K562 (cell line): ENCODE measurements at regions not wholly inside any gene's neighbourhood (a gene's known extent, or its start where the extent isn't known, plus 50 kb on each side); places are given as distances from the start of the nearest gene placed in this dataset.

ENCODE experiments used
- ATAC-seq: fragments of 200-7000 bp; cut with Tn5 transposase; 3 replicates; pipeline ENCODE4 v1.9.1; 2020; ENCODE audit warnings: moderate library complexity
- BruUV-seq: library from RNA; stranded (reverse); fragments of 400-500 nt; replicated peaks from 2 replicates; lab custom pipeline; 2021; lab: Mats Ljungman, UMichigan
- CTCF ChIA-PET: fragments of 300-600 bp; formaldehyde crosslinking; extraction: SDS; loops from one replicate; lab custom pipeline; 2021; ENCODE audit warnings: low intra/inter-chr PET ratio; lab: Yijun Ruan, JAX
- POLR2A ChIA-PET: fragments of 300-600, 350-650 bp; sonication (Branson Sonifier 250); formaldehyde crosslinking; extraction: SDS; loops from one replicate; lab custom pipeline; 2021; ENCODE audit warnings: antibody characterized with exemption, inconsistent platforms; lab: Yijun Ruan, JAX
- DNase-seq, 4 experiments: peaks; one replicate each; pipeline versions ENCODE4 v3.0.0 to v3.0.0-alpha.2; 2011 to 2018; ENCODE audit warnings: low spot score in 3 of 4, mixed read lengths in 3 of 4; ENCODE audit errors: extremely low read depth in 1 of 4
- FAIRE-seq: peaks from 2 replicates; lab custom pipeline; 2011; peaks lifted over from hg19 to GRCh38; lab: Jason Lieb, UNC
- H2AFZ ChIP-seq: 2 replicates; pipeline ENCODE4 v1.6.0; 2011; ENCODE audit warnings: low read depth, low read length, control low read depth, inconsistent platforms
- H3K27ac ChIP-seq: fragments of 200-600 bp; 3 replicates; pipeline ENCODE4 v1.8.0; 2011; ENCODE audit warnings: low read depth, mild to moderate bottlenecking, control low read depth, inconsistent platforms, low read length, moderate library complexity, mixed read lengths; ENCODE audit errors: extremely low read depth
- H3K27me3 ChIP-seq, 2 experiments: fragments of 300-600 bp in 1 of 2; 2 replicates in 1 of 2; 3 replicates in 1 of 2; pipeline versions ENCODE4 v1.6.0 to v1.8.0; 2011; ENCODE audit warnings: inconsistent platforms in 2 of 2, low read length in 2 of 2, mild to moderate bottlenecking in 1 of 2, mixed read lengths in 1 of 2, moderate library complexity in 1 of 2; ENCODE audit not compliant: control insufficient read depth in 2 of 2, insufficient read depth in 2 of 2
- H3K36me3 ChIP-seq: fragments of 300-600 bp; 3 replicates; pipeline ENCODE4 v1.8.0; 2011; ENCODE audit warnings: mild to moderate bottlenecking, low read length, inconsistent platforms; ENCODE audit not compliant: control insufficient read depth, insufficient read depth
- H3K4me1 ChIP-seq, 2 experiments: fragments of 200-600 bp in 1 of 2; replicated peaks in 1 of 2; 2 replicates in 1 of 2; 3 replicates in 1 of 2; pipeline versions ENCODE4 v1.5.1 to v1.8.0; 2011; ENCODE audit warnings: inconsistent platforms in 2 of 2, low read length in 2 of 2, mild to moderate bottlenecking in 1 of 2, mixed read lengths in 1 of 2, moderate library complexity in 1 of 2; ENCODE audit not compliant: control insufficient read depth in 2 of 2, insufficient read depth in 2 of 2
- H3K4me2 ChIP-seq: 2 replicates; pipeline ENCODE4 v1.6.1; 2011; ENCODE audit warnings: low read length, control low read depth, inconsistent platforms, mixed read lengths; ENCODE audit not compliant: insufficient read depth
- H3K4me3 ChIP-seq: fragments of 200-600 bp; sonication (generic), shearing (Covaris generic); 2 replicates; pipeline ENCODE4 v1.5.1; 2016; ENCODE audit warnings: control low read depth, inconsistent platforms
- H3K79me2 ChIP-seq: fragments of 200-600 bp; 3 replicates; pipeline ENCODE4 v1.8.0; 2011; ENCODE audit warnings: low read length, inconsistent platforms; ENCODE audit not compliant: control insufficient read depth, insufficient read depth
- H3K9ac ChIP-seq, 2 experiments: 2 replicates each; pipeline versions ENCODE4 v1.6.0 to v1.6.1; 2011; ENCODE audit warnings: low read depth in 2 of 2, low read length in 2 of 2, control low read depth in 1 of 2, inconsistent platforms in 1 of 2, mild to moderate bottlenecking in 1 of 2, mixed read lengths in 1 of 2; ENCODE audit not compliant: insufficient read depth in 1 of 2
- H3K9me1 ChIP-seq: one replicate; pipeline ENCODE4 v1.6.0; 2011; ENCODE audit warnings: inconsistent platforms, mild to moderate bottlenecking, low read length, moderate library complexity; ENCODE audit not compliant: control insufficient read depth, insufficient read depth
- H3K9me3 ChIP-seq: replicated peaks from 2 replicates; pipeline ENCODE4 v1.5.1; 2011; ENCODE audit warnings: low read depth, low read length, inconsistent platforms; ENCODE audit not compliant: control insufficient read depth, insufficient read depth
- H4K20me1 ChIP-seq: replicated peaks from 2 replicates; pipeline ENCODE4 v1.6.1; 2011; ENCODE audit warnings: low read length, inconsistent platforms, mixed read lengths; ENCODE audit not compliant: control insufficient read depth, insufficient read depth
- CEBPB ChIP-seq: fragments of 450-650 bp; IDR thresholded peaks from 2 replicates; pipeline ENCODE4 v1.6.1; 2016; ENCODE audit warnings: missing genetic modification characterization, missing compliant biosample characterization
- CREB3L1 ChIP-seq: fragments of 450-650 bp; IDR thresholded peaks from 2 replicates; pipeline ENCODE4 v1.6.1; 2014; ENCODE audit warnings: low read depth, mild to moderate bottlenecking, moderate library complexity, borderline replicate concordance
- E2F8 ChIP-seq: fragments of 450-650 bp; IDR thresholded peaks from 2 replicates; pipeline ENCODE4 v1.7.1; 2018; ENCODE audit warnings: mild to moderate bottlenecking, low read depth; ENCODE audit not compliant: partially characterized antibody
- GATA2 ChIP-seq: sonication (generic); formaldehyde crosslinking; IDR thresholded peaks from 2 replicates; pipeline ENCODE4 v1.4.0; 2020; ENCODE audit warnings: mild to moderate bottlenecking, missing genetic modification reagents
- HMG20B ChIP-seq: fragments of 250-450 bp; sonication (Bioruptor Pico); IDR thresholded peaks from 2 replicates; pipeline ENCODE4 v1.5.0; 2021; ENCODE audit warnings: mild to moderate bottlenecking
- KDM5B ChIP-seq: fragments of 200-600 bp; sonication (generic); IDR thresholded peaks from 2 replicates; pipeline ENCODE4 v1.6.1; 2012; ENCODE audit warnings: low read depth, mild to moderate bottlenecking, moderate library complexity, low read length, control low read depth, inconsistent platforms; ENCODE audit not compliant: insufficient replicate concordance
- PML ChIP-seq: IDR thresholded peaks from 2 replicates; pipeline ENCODE4 v1.6.1; 2012; ENCODE audit warnings: low read length, inconsistent platforms
- RREB1 ChIP-seq: fragments of 250-450 bp; sonication (Bioruptor Pico); IDR thresholded peaks from 2 replicates; pipeline ENCODE4 v1.4.0; 2020
- TBL1XR1 ChIP-seq, 2 experiments: IDR thresholded peaks; 2 replicates each; pipeline ENCODE4 v1.6.1; 2012; ENCODE audit warnings: improper control_type of control experiment in 2 of 2, low read length in 2 of 2, mild to moderate bottlenecking in 1 of 2
- TRIM25 ChIP-seq: fragments of 450-650 bp; IDR thresholded peaks from 2 replicates; pipeline ENCODE4 v1.7.0; 2016; ENCODE audit warnings: borderline replicate concordance
- ZNF57 ChIP-seq: fragments of 450-650 bp; formaldehyde crosslinking; IDR thresholded peaks from 2 replicates; pipeline ENCODE4 v1.4.0; 2020; ENCODE audit warnings: mild to moderate bottlenecking, moderate library complexity
- WGBS: fragments of 100-300 bp; shearing (Covaris generic); methylation state at CpG from one replicate; pipeline ENCODE4 v1.1.6; 2016; ENCODE audit warnings: low coverage, mixed read lengths; ENCODE audit not compliant: insufficient coverage; ENCODE audit errors: missing lambda C conversion rate; 5-methylcytosine and 5-hydroxymethylcytosine counted together
- in situ Hi-C: fragments of 300-500 bp; cut with MboI; formaldehyde crosslinking; loops from 4 replicates; pipeline ENCODE4 v1.15.0; 2018; ENCODE audit warnings: inconsistent platforms, mixed read lengths
- intact Hi-C: fragments of 100-400 bp; cut with micrococcal nuclease; formaldehyde crosslinking; loops from 2 replicates; pipeline ENCODE4 v1.14.2; 2022

GRCh38 chr9:90069085-90069484, 464.3 kb downstream of the GADD45G start:
- H3K79me2 ChIP-seq = no peaks in the 10 kb centered on the region
- no peaks in the 10 kb centered on the region for H3K36me3 ChIP-seq
- H4K20me1 ChIP-seq = no peaks in the 10 kb centered on the region
- H3K27ac ChIP-seq = no peak overlapping the region
- H3K4me1 ChIP-seq = no peaks in the 10 kb centered on the region
- intact Hi-C loops (no loop called here), in situ Hi-C loops (no loop called here)
- no peak overlapping the region for H2AFZ ChIP-seq
- no peak overlapping the region for H3K4me3 ChIP-seq
- no peak for FAIRE-seq
- DNase-seq = no peak
- ChIA-PET POLR2A (interaction anchor here (1.0 kb wide), 1 partner anchor 26 kb away, joined by 3 read pairs; no protein-coding TSS in a partner anchor), CTCF (no interaction called here)
- no peaks in the 10 kb centered on the region for H3K27me3 ChIP-seq
- no peaks in the 10 kb centered on the region for H3K9me1 ChIP-seq
- BruUV-seq = no TSS peak
- WGBS = 4% methylated on average over 2 of the region's 2 CpGs
- H3K9me3 ChIP-seq = no peaks in the 10 kb centered on the region
- no peak for ATAC-seq
- H3K9ac ChIP-seq = no peak overlapping the region
- H3K4me2 ChIP-seq = no peak overlapping the region
- TF ChIP-seq ZNF57 (CRISPR knock-in tag) (no peak), TBL1XR1 (IDR thresholded peaks at IDR 0.05; ENCODE audit: low read length in 2 of 2) (no peak), GATA2 (no peak), KDM5B (no peak), RREB1 (CRISPR knock-in tag) (no peak), PML (no peak), HMG20B (CRISPR knock-in tag) (no peak), CREB3L1 (no peak), TRIM25 (no peak), E2F8 (no peak), CEBPB (tag) (no peak)
